Adrenal gland (tissue), 9 donors: ENCODE measurements at regions not wholly inside any gene's neighbourhood (a gene's known extent, or its start where the extent isn't known, plus 50 kb on each side); places are given as distances from the start of the nearest gene placed in this dataset.

ENCODE experiments used
- DNase-seq, 7 donors: peaks; one replicate each; pipeline ENCODE4 v3.0.0-alpha.2; 2019 to 2020
- H3K27ac ChIP-seq, 5 donors: fragments of 200-600 bp; sonication (generic) in 4 of 5; 1 replicate in 3 of 5; 2 replicates in 2 of 5; pipeline versions ENCODE4 v1.5.1 to v1.8.0; 2016 to 2020; ENCODE audit warnings: mild to moderate bottlenecking in 1 of 5
- H3K27me3 ChIP-seq: fragments of 200-600 bp; 2 replicates; pipeline ENCODE4 v1.8.0; 2021
- H3K36me3 ChIP-seq, 2 donors: fragments of 200-600 bp; replicated peaks in 1 of 2; 1 replicate in 1 of 2; 2 replicates in 1 of 2; pipeline versions ENCODE4 v1.5.1 to v1.8.0; 2018 to 2022
- H3K4me1 ChIP-seq, 2 donors: fragments of 200-600 bp; replicated peaks in 1 of 2; 1 replicate in 1 of 2; 2 replicates in 1 of 2; pipeline versions ENCODE4 v1.5.1 to v1.8.0; 2018 to 2021
- H3K4me3 ChIP-seq, 4 donors: fragments of 200-600 bp; sonication (generic) in 3 of 4; one replicate each; pipeline ENCODE4 v1.5.1; 2016 to 2018
- H3K9me3 ChIP-seq, 3 donors: fragments of 200-600 bp; sonication (generic) in 1 of 3; replicated peaks in 1 of 3; 1 replicate in 2 of 3; 2 replicates in 1 of 3; pipeline versions ENCODE4 v1.5.1 to v1.8.0; 2016 to 2021
- CTCF ChIP-seq, 6 experiments: fragments of 450-650 bp in 4 of 6; fragments of 200-600 bp in 2 of 6; sonication (generic) in 1 of 6; IDR thresholded peaks; 1 replicate in 5 of 6; 2 replicates in 1 of 6; pipeline versions ENCODE4 v1.5.1 to v1.8.0; 2016 to 2021; ENCODE audit warnings: antibody characterized with exemption in 6 of 6, mild to moderate bottlenecking in 2 of 6, moderate library complexity in 1 of 6
- POLR2A ChIP-seq, 2 donors: fragments of 450-650 bp; IDR thresholded peaks; one replicate each; pipeline ENCODE4 v1.6.1; 2017; ENCODE audit warnings: antibody characterized with exemption in 2 of 2, mild to moderate bottlenecking in 2 of 2, moderate library complexity in 1 of 2
- WGBS, 4 donors: extraction: QIAGEN DNeasy Blood & Tissue Kit in 2 of 4; methylation state at CpG; one replicate each; pipeline versions ENCODE4 v1.1.5 to v1.1.7; 2013 to 2017; 5-methylcytosine and 5-hydroxymethylcytosine counted together
- intact Hi-C, 2 donors: fragments of 100-400 bp; cut with DNase I; formaldehyde crosslinking; loops; one replicate each; pipeline versions ENCODE4 v1.14.1 to v1.15.0; 2022 to 2023
- donor health status: healthy with polysubstance abuse.
- donor health status: Bipolar disorder and iron deficiency.
- donor health status: DM: yes; HTN: yes; CAD: no.
- donor health status: DM: no; HTN: no; CAD: no.
- donor health status: DM: no; HTN: no; CAD: no.

- H3K36me3 ChIP-seq, result no peaks in the 10 kb centered on the region
- H3K27me3 ChIP-seq, result no peaks in the 10 kb centered on the region
- no peak overlapping the region for H3K27ac ChIP-seq
- DNase-seq, result no peak
- H3K9me3 ChIP-seq, result no peaks in the 10 kb centered on the region
- no peak overlapping the region for H3K4me3 ChIP-seq
- intact Hi-C loops, result no loop called here
- 52 to 67% (median 60%) methylated on average over 2 of the region's 2 CpGs for WGBS, 4 donors
- no peak for TF ChIP-seq CTCF (IDR thresholded peaks at IDR 0.05)
- TF ChIP-seq POLR2A (IDR thresholded peaks at IDR 0.05), result no peak
- H3K4me1 ChIP-seq, result no peaks in the 10 kb centered on the region
Measured at GRCh38 chr2:164221473-164221872, 399.8 kb downstream of the GRB14 start.

- Histone ChIP-seq H3K27me3 (no peaks in the 10 kb centered on the region), H3K4me3 (no peak overlapping the region), H3K27ac (no peak overlapping the region), H3K36me3 (no peaks in the 10 kb centered on the region), H3K4me1 (no peaks in the 10 kb centered on the region), H3K9me3 (no peaks in the 10 kb centered on the region)
- TF ChIP-seq POLR2A (IDR thresholded peaks at IDR 0.05), result no peak
- TF ChIP-seq CTCF (IDR thresholded peaks at IDR 0.05), result no peak
- no peak for DNase-seq
- WGBS, 4 donors, result 71 to 79% (median 76%) methylated on average over 4 of the region's 4 CpGs
- intact Hi-C loops, result no loop called here
Measured at GRCh38 chr2:164220265-164220664, 401.0 kb downstream of the GRB14 start.

GRCh38 chr2:164213916-164214315 lies 407.4 kb downstream of the GRB14 start:
- Histone ChIP-seq H3K4me1 (no peaks in the 10 kb centered on the region), H3K36me3 (no peaks in the 10 kb centered on the region), H3K27me3 (no peaks in the 10 kb centered on the region), H3K9me3 (no peaks in the 10 kb centered on the region), H3K27ac (no peak overlapping the region), H3K4me3 (no peak overlapping the region)
- TF ChIP-seq CTCF (IDR thresholded peaks at IDR 0.05), result no peak
- no peak for TF ChIP-seq POLR2A (IDR thresholded peaks at IDR 0.05)
- 50 to 72% (median 61%) methylated on average over 1 of the region's 1 CpG for WGBS, 4 donors
- DNase-seq, result no peak
- intact Hi-C loops, result no loop called here

- DNase-seq, result no peak
- Histone ChIP-seq H3K4me1 (no peaks in the 10 kb centered on the region), H3K27ac (no peak overlapping the region), H3K36me3 (no peaks in the 10 kb centered on the region), H3K4me3 (no peak overlapping the region), H3K9me3 (no peaks in the 10 kb centered on the region), H3K27me3 (no peaks in the 10 kb centered on the region)
- no peak for TF ChIP-seq POLR2A (IDR thresholded peaks at IDR 0.05)
- no peak for TF ChIP-seq CTCF (IDR thresholded peaks at IDR 0.05)
- 15 to 34% (median 27%) methylated on average over 1 of the region's 1 CpG for WGBS, 4 donors
- intact Hi-C loops, result no loop called here
Measured at GRCh38 chr2:164205347-164205746, 415.9 kb downstream of the GRB14 start.
